ENCODE measurements at regions not wholly inside any gene's neighbourhood (a gene's known extent, or its start where the extent isn't known, plus 50 kb on each side); places are given as distances from the start of the nearest gene placed in this dataset.

DNA sequence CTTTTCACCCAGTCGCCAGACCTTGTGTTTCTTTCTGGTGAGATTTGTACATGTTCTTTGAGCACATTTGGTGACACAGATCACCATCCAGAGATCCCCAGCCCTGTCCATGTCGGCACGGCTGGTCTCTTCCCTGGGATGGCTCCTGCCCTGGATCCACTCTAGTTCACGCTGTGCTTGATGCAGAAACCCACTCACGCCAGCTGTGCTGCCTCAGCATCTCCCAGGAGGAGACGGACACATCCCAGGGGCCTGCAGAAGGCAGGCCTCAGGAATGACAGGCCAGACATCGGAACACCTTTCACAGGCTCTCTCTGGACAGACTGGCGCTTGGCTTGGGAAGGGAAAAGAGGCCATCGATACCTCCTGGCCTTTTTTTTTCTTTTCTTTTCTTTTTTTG is 203.6 kb downstream of the ACKR3 start:
- no peak overlapping the region for H3K4me3 ChIP-seq (ENCODE audit: low read depth, low read length)
- TF ChIP-seq, protein P1, sequence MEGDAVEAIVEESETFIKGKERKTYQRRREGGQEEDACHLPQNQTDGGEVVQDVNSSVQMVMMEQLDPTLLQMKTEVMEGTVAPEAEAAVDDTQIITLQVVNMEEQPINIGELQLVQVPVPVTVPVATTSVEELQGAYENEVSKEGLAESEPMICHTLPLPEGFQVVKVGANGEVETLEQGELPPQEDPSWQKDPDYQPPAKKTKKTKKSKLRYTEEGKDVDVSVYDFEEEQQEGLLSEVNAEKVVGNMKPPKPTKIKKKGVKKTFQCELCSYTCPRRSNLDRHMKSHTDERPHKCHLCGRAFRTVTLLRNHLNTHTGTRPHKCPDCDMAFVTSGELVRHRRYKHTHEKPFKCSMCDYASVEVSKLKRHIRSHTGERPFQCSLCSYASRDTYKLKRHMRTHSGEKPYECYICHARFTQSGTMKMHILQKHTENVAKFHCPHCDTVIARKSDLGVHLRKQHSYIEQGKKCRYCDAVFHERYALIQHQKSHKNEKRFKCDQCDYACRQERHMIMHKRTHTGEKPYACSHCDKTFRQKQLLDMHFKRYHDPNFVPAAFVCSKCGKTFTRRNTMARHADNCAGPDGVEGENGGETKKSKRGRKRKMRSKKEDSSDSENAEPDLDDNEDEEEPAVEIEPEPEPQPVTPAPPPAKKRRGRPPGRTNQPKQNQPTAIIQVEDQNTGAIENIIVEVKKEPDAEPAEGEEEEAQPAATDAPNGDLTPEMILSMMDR (IDR thresholded peaks at IDR 0.05; ENCODE audit: low read depth, low read length): no peak

DNA sequence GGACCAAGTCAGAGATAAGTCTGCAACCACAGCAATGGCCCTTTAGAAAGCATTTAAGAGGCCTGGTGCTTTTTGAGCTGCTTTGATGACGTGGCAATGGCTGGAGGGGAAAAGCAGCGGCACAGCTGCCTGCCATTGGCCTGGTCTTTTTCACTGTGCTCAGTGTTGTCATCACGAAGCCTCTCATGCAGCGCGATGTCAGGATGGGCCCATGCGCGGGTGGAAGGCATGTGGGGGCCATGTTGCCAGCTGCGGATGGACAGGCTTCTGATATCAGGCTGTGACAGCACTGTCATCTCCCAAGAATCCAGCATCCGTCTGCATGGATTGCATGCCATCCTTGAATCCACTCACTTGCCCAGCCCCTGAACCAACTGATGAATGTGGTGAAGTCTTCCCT is 204.5 kb downstream of the ACKR3 start:
- TF ChIP-seq, protein P1 (IDR thresholded peaks at IDR 0.05; ENCODE audit: low read depth, low read length): no peak

DNA sequence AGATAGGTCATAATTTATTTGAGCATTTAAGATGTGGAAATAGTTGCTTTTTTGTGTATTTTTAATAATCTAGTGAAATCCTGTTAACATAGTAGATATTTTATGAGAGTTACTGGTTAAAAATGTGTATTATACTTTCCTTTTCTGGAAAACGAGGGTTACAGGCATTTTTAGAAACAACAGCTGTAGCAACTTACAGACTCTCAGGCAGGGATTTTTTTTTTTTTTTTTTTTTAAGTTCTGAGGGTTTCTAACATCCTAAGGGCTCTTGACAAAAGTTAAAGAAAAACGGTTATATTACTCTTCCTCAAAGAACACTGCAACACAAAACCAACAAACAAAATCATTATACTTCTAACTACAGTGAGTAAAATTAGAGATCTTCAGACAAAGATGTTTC is 205.9 kb downstream of the ACKR3 start:
- TF ChIP-seq, protein P1 (IDR thresholded peaks at IDR 0.05; ENCODE audit: low read depth, low read length): no peak
- no peak overlapping the region for H3K4me3 ChIP-seq (ENCODE audit: low read depth, low read length)

More for the DNA sequence above, 204.5 kb downstream of the ACKR3 start:
- no peak overlapping the region for H3K4me3 ChIP-seq (ENCODE audit: low read depth, low read length)

DNA sequence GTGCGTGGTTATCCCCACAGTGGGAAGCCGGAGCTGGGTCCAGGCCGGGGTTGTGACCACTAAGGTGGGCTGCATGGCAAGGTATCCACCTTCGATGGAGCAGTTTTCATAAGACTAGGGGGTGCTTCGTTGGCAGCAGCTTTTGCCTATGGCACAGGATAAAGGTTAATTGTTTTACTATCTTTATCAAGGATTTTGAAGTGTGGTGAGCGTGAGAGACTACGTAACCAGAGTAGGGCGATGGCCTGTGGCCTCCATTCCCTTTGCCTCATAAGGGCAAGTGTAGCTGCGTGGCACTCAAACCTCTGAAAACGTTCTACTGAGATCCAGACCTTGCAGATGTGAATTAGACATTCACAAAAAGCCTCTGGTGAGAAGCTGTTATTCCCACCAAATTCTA is 206.6 kb downstream of the ACKR3 start:
- TF ChIP-seq, protein P1 (IDR thresholded peaks at IDR 0.05; ENCODE audit: low read depth, low read length): no peak
- no peak overlapping the region for H3K4me3 ChIP-seq (ENCODE audit: low read depth, low read length)

DNA sequence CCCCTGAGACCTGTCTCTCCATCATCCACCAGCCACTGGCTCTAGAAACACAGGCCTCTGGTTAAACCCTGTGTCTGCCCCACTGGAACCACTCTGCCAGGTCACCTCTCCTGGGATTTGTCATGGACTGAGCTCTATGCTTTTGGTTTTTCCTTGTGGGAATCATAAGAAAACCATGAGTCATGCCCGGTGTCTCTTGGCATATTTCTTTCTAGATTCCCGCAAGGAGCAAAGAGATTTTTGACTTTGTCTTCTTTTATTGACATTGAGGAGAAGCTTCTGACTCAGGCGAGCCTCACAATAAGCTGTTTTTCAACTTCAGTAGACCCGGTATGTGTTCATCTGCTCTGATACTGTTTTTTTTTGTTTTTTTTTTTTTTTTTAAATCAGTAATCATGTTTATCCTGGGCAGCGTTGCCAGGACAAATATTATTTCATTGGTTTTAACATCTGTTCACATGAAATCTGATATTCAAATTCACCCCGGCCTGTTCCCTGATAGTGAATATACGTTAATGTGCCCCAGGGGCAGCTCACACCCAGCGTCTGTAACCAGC is 207.1 kb downstream of the ACKR3 start:
- TF ChIP-seq, protein P1 (IDR thresholded peaks at IDR 0.05; ENCODE audit: low read depth, low read length): no peak

DNA sequence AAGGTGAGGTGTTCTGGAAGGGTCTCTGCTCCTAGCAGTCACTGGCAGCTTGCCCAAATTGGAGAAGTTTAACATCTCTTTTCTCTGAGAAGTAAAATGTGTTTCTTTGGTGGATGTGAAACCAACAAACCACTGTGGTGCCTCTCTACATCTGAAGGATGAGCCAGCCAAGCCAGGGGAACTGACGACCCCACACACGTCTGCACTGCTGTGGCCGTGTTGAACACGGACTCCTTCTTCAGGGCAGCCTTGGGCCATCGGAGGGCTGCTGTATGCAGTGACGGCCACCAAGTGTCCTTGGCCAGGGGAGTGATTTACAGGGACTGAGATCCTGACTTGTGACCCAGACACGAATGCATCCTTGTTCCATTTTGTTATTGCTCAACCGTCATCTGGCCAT is 207.8 kb downstream of the ACKR3 start:
- H3K4me3 ChIP-seq (ENCODE audit: low read depth, low read length): no peak overlapping the region
- TF ChIP-seq, protein P1 (IDR thresholded peaks at IDR 0.05; ENCODE audit: low read depth, low read length): no peak

More for the DNA sequence above, 207.1 kb downstream of the ACKR3 start:
- no peak overlapping the region for H3K4me3 ChIP-seq (ENCODE audit: low read depth, low read length)

DNA sequence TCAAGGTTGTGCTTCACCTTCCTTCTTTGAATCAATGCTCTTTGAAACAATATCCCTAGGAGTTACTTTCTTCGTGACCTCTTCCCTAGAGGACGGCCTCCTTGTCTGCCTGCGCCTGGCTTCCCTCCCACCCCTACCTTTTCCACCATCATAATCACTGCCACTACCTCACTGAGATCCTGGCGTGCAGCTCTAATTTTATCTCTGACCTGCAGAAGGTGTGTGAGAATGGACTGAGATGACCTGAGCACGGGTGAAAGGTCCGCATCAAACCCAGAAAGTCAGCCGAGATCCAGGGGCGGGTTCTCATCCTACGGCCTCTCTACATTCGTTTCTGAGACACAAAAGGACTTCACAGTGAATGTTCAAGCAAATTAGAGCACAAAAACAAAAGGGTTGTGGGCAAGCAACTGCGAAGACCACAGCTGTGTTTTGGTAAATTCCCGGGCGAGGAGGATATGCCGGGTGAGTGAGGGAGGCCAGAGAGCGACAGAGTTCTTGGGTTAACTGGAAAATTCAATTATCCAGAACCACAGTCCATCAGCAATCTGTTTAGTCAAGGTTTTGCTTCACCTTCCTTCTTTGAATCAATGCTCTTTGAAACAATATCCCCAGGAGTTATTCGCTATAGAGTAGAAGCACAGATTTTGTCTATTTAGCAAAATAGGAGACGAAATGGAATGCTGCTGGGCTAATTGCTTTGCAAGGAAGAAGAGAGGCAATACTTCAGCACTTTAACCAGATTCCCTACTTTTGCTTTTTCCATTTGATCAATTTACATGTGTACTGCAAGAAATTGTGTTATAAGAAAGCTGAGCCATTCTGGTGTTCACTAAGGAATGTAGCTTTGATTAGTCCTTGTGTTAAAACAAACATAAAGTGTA is 212.6 kb downstream of the ACKR3 start:
- H3K4me3 ChIP-seq (ENCODE audit: low read depth, low read length): no peak overlapping the region
- TF ChIP-seq, protein P1 (IDR thresholded peaks at IDR 0.05; ENCODE audit: low read depth, low read length): no peak

Measured in WI38 (cell line).